ENCODE measurements at regions not wholly inside any gene's neighbourhood (a gene's known extent, or its start where the extent isn't known, plus 50 kb on each side); places are given as distances from the start of the nearest gene placed in this dataset.
"Not testable (repeated sequence)": the region's sequence is repeated elsewhere in the genome, so short reads cannot be mapped to it uniquely, and the experiment has no call there.

- Histone ChIP-seq H3K27me3 (no peaks in the 10 kb centered on the region), H3K4me1 (no peaks in the 10 kb centered on the region), H3K4me3 (no peak overlapping the region), H3K9me3 (no peaks in the 10 kb centered on the region), H3K27ac (no peak overlapping the region), H3K36me3 (no peaks in the 10 kb centered on the region)
- TF ChIP-seq CTCF (IDR thresholded peaks at IDR 0.05) (no peak), POLR2A (IDR thresholded peaks at IDR 0.05) (no peak)
- intact Hi-C loops (cut with DNase I; ENCODE audit: low total_unique reads), result no loop called here
- no peak for DNase-seq
Measured at GRCh38 chr6:120935016-120935415, 399.3 kb downstream of the TBC1D32 start.

- H3K4me3 ChIP-seq; intact Hi-C loops (cut with DNase I; ENCODE audit: low total_unique reads); H3K9me3 ChIP-seq; DNase-seq; H3K36me3 ChIP-seq; H3K27me3 ChIP-seq; H3K27ac ChIP-seq; H3K4me1 ChIP-seq: not testable (repeated sequence)
Measured at GRCh38 chr6:120931520-120932180, 402.6 kb downstream of the TBC1D32 start.

GRCh38 chr6:120930500-120930899 lies 403.8 kb downstream of the TBC1D32 start:
- H3K27me3 ChIP-seq; H3K4me3 ChIP-seq; DNase-seq; H3K9me3 ChIP-seq; intact Hi-C loops (cut with DNase I; ENCODE audit: low total_unique reads); H3K4me1 ChIP-seq; H3K36me3 ChIP-seq; H3K27ac ChIP-seq: not testable (repeated sequence)

GRCh38 chr6:120924214-120924613 lies 410.1 kb downstream of the TBC1D32 start:
- no peak for DNase-seq
- TF ChIP-seq CTCF (IDR thresholded peaks at IDR 0.05), result no peak
- TF ChIP-seq POLR2A (IDR thresholded peaks at IDR 0.05), result no peak
- H3K4me3 ChIP-seq, result no peak overlapping the region
- no peaks in the 10 kb centered on the region for H3K36me3 ChIP-seq
- intact Hi-C loops (cut with DNase I; ENCODE audit: low total_unique reads), result no loop called here
- H3K27ac ChIP-seq, result no peak overlapping the region
- no peaks in the 10 kb centered on the region for H3K4me1 ChIP-seq
- H3K9me3 ChIP-seq, result no peaks in the 10 kb centered on the region
- H3K27me3 ChIP-seq, result no peaks in the 10 kb centered on the region

- H3K4me1 ChIP-seq, result no peaks in the 10 kb centered on the region
- H3K4me3 ChIP-seq, result no peak overlapping the region
- H3K36me3 ChIP-seq, result no peaks in the 10 kb centered on the region
- no peaks in the 10 kb centered on the region for H3K9me3 ChIP-seq
- no peaks in the 10 kb centered on the region for H3K27me3 ChIP-seq
- DNase-seq, result no peak
- intact Hi-C loops (cut with DNase I; ENCODE audit: low total_unique reads), result no loop called here
- TF ChIP-seq CTCF (IDR thresholded peaks at IDR 0.05), result no peak
- no peak for TF ChIP-seq POLR2A (IDR thresholded peaks at IDR 0.05)
- no peak overlapping the region for H3K27ac ChIP-seq
Measured at GRCh38 chr6:120918137-120918536, 416.1 kb downstream of the TBC1D32 start.

GRCh38 chr6:120916844-120917243 lies 417.4 kb downstream of the TBC1D32 start:
- H3K9me3 ChIP-seq, result no peaks in the 10 kb centered on the region
- TF ChIP-seq POLR2A (IDR thresholded peaks at IDR 0.05) (no peak), CTCF (IDR thresholded peaks at IDR 0.05) (no peak)
- no peaks in the 10 kb centered on the region for H3K27me3 ChIP-seq
- H3K4me1 ChIP-seq, result no peaks in the 10 kb centered on the region
- no peak for DNase-seq
- no peaks in the 10 kb centered on the region for H3K36me3 ChIP-seq
- no peak overlapping the region for H3K4me3 ChIP-seq
- no peak overlapping the region for H3K27ac ChIP-seq
- intact Hi-C loops (cut with DNase I; ENCODE audit: low total_unique reads), result no loop called here

Measured in uterus (tissue), 3 donors.